Suppressor macrophage treated with lipopolysaccharide for 1 hour (primary cell): ENCODE measurements at regions not wholly inside any gene's neighbourhood (a gene's known extent, or its start where the extent isn't known, plus 50 kb on each side); places are given as distances from the start of the nearest gene placed in this dataset.
A peak's percentile ranks its signal among the peaks of the same experiment; 100 is the strongest.

ENCODE experiments used
- DNase-seq, 3 donors: peaks; one replicate each; pipeline ENCODE4 v3.0.0-alpha.2; 2020 to 2022

GRCh38 chr19:23855676-23856075 lies 59.0 kb upstream of the ZNF726 start:
- no peak for DNase-seq

- no peak for DNase-seq
These were observed 62.7 kb upstream of the ZNF726 start for GRCh38 chr19:23851966-23852365.

- DNase-seq: no peak
These were observed 74.1 kb upstream of the ZNF681 start for GRCh38 chr19:23832717-23833327.

DNA sequence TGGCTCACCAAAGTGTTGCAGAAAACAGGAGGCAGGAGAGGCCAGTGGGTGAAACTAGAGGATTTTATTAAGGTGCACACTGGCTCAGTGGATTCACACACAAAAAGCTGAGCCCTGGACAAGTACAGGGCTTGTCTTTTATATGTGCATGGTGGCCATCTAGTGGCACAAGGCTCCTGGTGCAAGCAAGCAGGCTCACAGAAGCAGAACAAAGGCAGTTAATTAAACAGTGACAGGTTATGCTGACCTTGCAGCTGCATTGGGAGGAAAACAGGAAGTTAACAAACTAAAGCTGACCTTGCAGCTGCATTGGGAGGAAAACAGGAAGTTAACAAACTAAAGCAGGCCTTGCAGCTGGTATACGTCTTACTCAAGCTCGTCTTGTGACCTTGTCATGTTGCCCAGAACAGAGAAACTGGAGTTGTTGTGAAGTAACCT lies 65.3 kb upstream of the ZNF681 start:
- DNase-seq: peak; percentile 1 to 22 (median 19)

- no peak for DNase-seq
These were observed 64.0 kb upstream of the ZNF681 start for GRCh38 chr19:23822735-23823134.

GRCh38 chr19:23817519-23817918 lies 58.8 kb upstream of the ZNF681 start:
- DNase-seq: peak in 2 of 3 donors; percentile 4 to 8

GRCh38 chr19:23810496-23810895 lies 51.8 kb upstream of the ZNF681 start:
- DNase-seq: no peak
